DND-41 (cell line): ENCODE measurements at regions not wholly inside any gene's neighbourhood (a gene's known extent, or its start where the extent isn't known, plus 50 kb on each side); places are given as distances from the start of the nearest gene placed in this dataset.
A peak's percentile ranks its signal among the peaks of the same experiment; 100 is the strongest.

Experiments used
- ATAC-seq: fragments of 200-7000 bp; cut with Tn5 transposase; 3 replicates; pipeline ENCODE4 v1.9.1; 2021; ENCODE audit warnings: low read depth; ENCODE audit not compliant: insufficient read depth
- DNase-seq: peaks from one replicate; pipeline ENCODE4 v3.0.0-alpha.2; 2020
- H2AFZ ChIP-seq: 2 replicates; pipeline ENCODE4 v1.6.0; 2012; ENCODE audit warnings: low read depth, low read length
- H3K27ac ChIP-seq: 2 replicates; pipeline ENCODE4 v1.5.1; 2012; ENCODE audit warnings: low read length, inconsistent platforms
- H3K27me3 ChIP-seq: fragments of 200-600 bp; sonication (generic); 2 replicates; pipeline ENCODE4 v1.6.0; 2012; ENCODE audit warnings: low read length, mild to moderate bottlenecking, inconsistent platforms; ENCODE audit not compliant: insufficient read depth, poor library complexity
- H3K36me3 ChIP-seq: 2 replicates; pipeline ENCODE4 v1.5.1; 2012; ENCODE audit warnings: low read length, inconsistent platforms; ENCODE audit not compliant: insufficient read depth
- H3K4me1 ChIP-seq: 2 replicates; pipeline ENCODE4 v1.5.1; 2012; ENCODE audit warnings: mild to moderate bottlenecking, low read length; ENCODE audit not compliant: insufficient read depth
- H3K4me2 ChIP-seq: 2 replicates; pipeline ENCODE4 v1.6.0; 2012; ENCODE audit warnings: mild to moderate bottlenecking, moderate library complexity, low read length, inconsistent platforms; ENCODE audit not compliant: insufficient read depth
- H3K4me3 ChIP-seq, 2 experiments: fragments of 200-600 bp in 1 of 2; shearing (Covaris generic) in 1 of 2; 2 replicates each; pipeline ENCODE4 v1.5.1; 2012 to 2016; ENCODE audit warnings: inconsistent platforms in 2 of 2, low read length in 2 of 2, mild to moderate bottlenecking in 2 of 2, low read depth in 1 of 2, moderate library complexity in 1 of 2
- H3K79me2 ChIP-seq: 2 replicates; pipeline ENCODE4 v1.6.0; 2012; ENCODE audit warnings: low read length, inconsistent platforms; ENCODE audit not compliant: insufficient read depth
- H3K9ac ChIP-seq: 2 replicates; pipeline ENCODE4 v1.6.0; 2012; ENCODE audit warnings: low read depth, mild to moderate bottlenecking, inconsistent platforms, low read length, moderate library complexity
- H3K9me3 ChIP-seq: 2 replicates; pipeline ENCODE4 v1.5.1; 2012; ENCODE audit warnings: low read length, moderate library complexity, mild to moderate bottlenecking, inconsistent platforms; ENCODE audit not compliant: insufficient read depth, severe bottlenecking
- H4K20me1 ChIP-seq: 2 replicates; pipeline ENCODE4 v1.6.0; 2012; ENCODE audit warnings: low read length; ENCODE audit not compliant: insufficient read depth
- CTCF ChIP-seq: IDR thresholded peaks from 2 replicates; pipeline ENCODE4 v1.5.1; 2012; ENCODE audit warnings: borderline replicate concordance, low read length, moderate library complexity, mild to moderate bottlenecking; ENCODE audit not compliant: poor library complexity, severe bottlenecking; ENCODE audit errors: extremely low read depth
- EZH2 ChIP-seq: IDR thresholded peaks from 3 replicates; pipeline ENCODE4 v1.6.1; 2012; ENCODE audit warnings: borderline replicate concordance, low read depth, mild to moderate bottlenecking, moderate library complexity, low read length, inconsistent platforms; ENCODE audit not compliant: severe bottlenecking

DNA sequence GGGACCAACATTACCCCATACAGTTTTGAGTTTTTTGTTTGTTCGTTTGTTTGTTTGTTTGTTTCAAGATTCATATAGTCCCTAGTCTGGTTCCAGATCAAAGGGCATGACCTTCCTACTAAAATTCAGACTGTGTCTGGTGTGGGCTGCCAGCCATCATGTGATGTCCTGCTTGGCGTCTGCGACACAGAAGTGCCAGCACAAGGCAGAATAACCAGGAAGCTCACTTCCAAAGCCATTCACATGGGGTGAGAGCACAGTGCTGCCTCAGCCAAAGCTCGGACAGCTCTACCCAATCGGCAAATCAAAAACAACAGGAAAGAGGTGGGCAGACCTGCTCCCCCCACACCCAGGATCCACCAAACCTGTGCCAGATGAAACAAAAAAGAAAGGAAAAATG is 142.6 kb upstream of the THBS1 start:
- TF ChIP-seq EZH2 = no peak
- no peak for TF ChIP-seq CTCF
- no peak overlapping the region for H3K27ac ChIP-seq
- no peak overlapping the region for H3K9ac ChIP-seq

GRCh38 chr15:39438799-39439592 is 141.9 kb upstream of the THBS1 start:
- H3K79me2 ChIP-seq = no peaks in the 10 kb centered on the region
- peak; percentile 13 for TF ChIP-seq CTCF
- no peak for TF ChIP-seq EZH2
- H4K20me1 ChIP-seq = no peaks in the 10 kb centered on the region
- H3K9ac ChIP-seq = no peak overlapping the region
- H3K36me3 ChIP-seq = no peaks in the 10 kb centered on the region
- H3K9me3 ChIP-seq = no peaks in the 10 kb centered on the region
- no peak overlapping the region for H3K4me2 ChIP-seq
- no peak for DNase-seq
- no peak overlapping the region for H3K27ac ChIP-seq
- ATAC-seq = no peak
- H3K4me3 ChIP-seq = no peak overlapping the region
- no peak overlapping the region for H2AFZ ChIP-seq
- no peaks in the 10 kb centered on the region for H3K4me1 ChIP-seq
- peaks cover 16% of the 10 kb centered on the region for H3K27me3 ChIP-seq

More for the DNA sequence above, 142.6 kb upstream of the THBS1 start:
- Histone ChIP-seq H3K27me3 (peaks cover 23% of the 10 kb centered on the region), H3K79me2 (no peaks in the 10 kb centered on the region), H3K36me3 (no peaks in the 10 kb centered on the region), H3K9me3 (no peaks in the 10 kb centered on the region), H3K4me3 (no peak overlapping the region), H3K4me1 (no peaks in the 10 kb centered on the region), H3K4me2 (no peak overlapping the region), H4K20me1 (no peaks in the 10 kb centered on the region), H2AFZ (no peak overlapping the region)
- no peak for ATAC-seq
- DNase-seq = no peak

- no peak for TF ChIP-seq EZH2
- no peak for TF ChIP-seq CTCF
- Histone ChIP-seq H3K27me3 (peaks cover 2% of the 10 kb centered on the region), H3K4me3 (no peak overlapping the region), H2AFZ (no peak overlapping the region), H3K36me3 (no peaks in the 10 kb centered on the region), H3K4me1 (no peaks in the 10 kb centered on the region), H3K4me2 (no peak overlapping the region), H3K79me2 (no peaks in the 10 kb centered on the region), H3K9ac (no peak overlapping the region), H3K27ac (no peak overlapping the region), H3K9me3 (no peaks in the 10 kb centered on the region), H4K20me1 (no peaks in the 10 kb centered on the region)
- DNase-seq = no peak
- no peak for ATAC-seq
These were observed 138.0 kb upstream of the THBS1 start for GRCh38 chr15:39442898-39443297.
